GM06990 (cell line): ENCODE measurements at regions not wholly inside any gene's neighbourhood (a gene's known extent, or its start where the extent isn't known, plus 50 kb on each side); places are given as distances from the start of the nearest gene placed in this dataset.

Source experiments
- DNase-seq: peaks from one replicate; pipeline ENCODE4 v3.0.0-alpha.2; 2011; ENCODE audit not compliant: insufficient read length; ENCODE audit errors: extremely low read depth
- H3K27me3 ChIP-seq: replicated peaks from 2 replicates; pipeline ENCODE4 v1.6.0; 2011; ENCODE audit warnings: low read length; ENCODE audit not compliant: control insufficient read depth, insufficient read depth
- H3K36me3 ChIP-seq: 2 replicates; pipeline ENCODE4 v1.5.1; 2011; ENCODE audit warnings: low read length; ENCODE audit not compliant: control insufficient read depth, insufficient read depth
- H3K4me3 ChIP-seq: replicated peaks from 2 replicates; pipeline ENCODE4 v1.5.1; 2011; ENCODE audit warnings: low read depth, mild to moderate bottlenecking, control low read depth, low read length
- TF ChIP-seq, protein P1 (sequence below): IDR thresholded peaks from 2 replicates; pipeline ENCODE4 v1.5.1; 2011; ENCODE audit warnings: low read length, control low read depth, mild to moderate bottlenecking, inconsistent platforms; ENCODE audit not compliant: insufficient read depth, poor library complexity, severe bottlenecking

GRCh38 chr3:150084128-150084527, 113.4 kb upstream of the PFN2 start:
- no peak overlapping the region for H3K4me3 ChIP-seq
- no peak for DNase-seq
- TF ChIP-seq, protein P1, sequence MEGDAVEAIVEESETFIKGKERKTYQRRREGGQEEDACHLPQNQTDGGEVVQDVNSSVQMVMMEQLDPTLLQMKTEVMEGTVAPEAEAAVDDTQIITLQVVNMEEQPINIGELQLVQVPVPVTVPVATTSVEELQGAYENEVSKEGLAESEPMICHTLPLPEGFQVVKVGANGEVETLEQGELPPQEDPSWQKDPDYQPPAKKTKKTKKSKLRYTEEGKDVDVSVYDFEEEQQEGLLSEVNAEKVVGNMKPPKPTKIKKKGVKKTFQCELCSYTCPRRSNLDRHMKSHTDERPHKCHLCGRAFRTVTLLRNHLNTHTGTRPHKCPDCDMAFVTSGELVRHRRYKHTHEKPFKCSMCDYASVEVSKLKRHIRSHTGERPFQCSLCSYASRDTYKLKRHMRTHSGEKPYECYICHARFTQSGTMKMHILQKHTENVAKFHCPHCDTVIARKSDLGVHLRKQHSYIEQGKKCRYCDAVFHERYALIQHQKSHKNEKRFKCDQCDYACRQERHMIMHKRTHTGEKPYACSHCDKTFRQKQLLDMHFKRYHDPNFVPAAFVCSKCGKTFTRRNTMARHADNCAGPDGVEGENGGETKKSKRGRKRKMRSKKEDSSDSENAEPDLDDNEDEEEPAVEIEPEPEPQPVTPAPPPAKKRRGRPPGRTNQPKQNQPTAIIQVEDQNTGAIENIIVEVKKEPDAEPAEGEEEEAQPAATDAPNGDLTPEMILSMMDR: no peak

DNA sequence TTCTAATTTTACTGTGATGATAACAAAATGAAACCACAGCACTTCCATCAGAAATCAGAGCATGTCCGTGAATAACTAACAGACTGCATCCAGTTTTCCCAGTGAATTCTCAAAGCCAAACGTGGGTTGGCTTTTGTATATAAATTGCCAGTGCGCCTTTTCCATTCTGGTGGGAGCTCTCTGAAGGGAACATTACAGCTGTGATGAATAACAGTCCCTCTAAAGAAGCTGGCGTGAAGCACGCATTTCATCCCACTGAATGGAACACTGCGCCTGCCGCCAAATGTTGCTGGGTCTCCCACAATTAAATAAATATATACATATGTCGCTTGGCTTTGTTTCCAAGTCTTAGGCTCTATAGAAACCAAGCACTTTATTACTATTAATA, 113.0 kb upstream of the PFN2 start:
- no peak overlapping the region for H3K4me3 ChIP-seq
- H3K36me3 ChIP-seq: no peaks in the 10 kb centered on the region
- no peak for DNase-seq

More at GRCh38 chr3:150084128-150084527, 113.4 kb upstream of the PFN2 start:
- H3K27me3 ChIP-seq: no peaks in the 10 kb centered on the region
- H3K36me3 ChIP-seq: no peaks in the 10 kb centered on the region

GRCh38 chr3:150082898-150083654, 112.4 kb upstream of the PFN2 start:
- H3K36me3 ChIP-seq: no peaks in the 10 kb centered on the region
- TF ChIP-seq, protein P1: no peak
- H3K4me3 ChIP-seq: no peak overlapping the region
- no peaks in the 10 kb centered on the region for H3K27me3 ChIP-seq
- DNase-seq: no peak

More for the DNA sequence above, 113.0 kb upstream of the PFN2 start:
- no peaks in the 10 kb centered on the region for H3K27me3 ChIP-seq
- TF ChIP-seq, protein P1: no peak

GRCh38 chr3:150081084-150081483, 110.4 kb upstream of the PFN2 start:
- TF ChIP-seq, protein P1: no peak
- Histone ChIP-seq H3K4me3 (no peak overlapping the region), H3K36me3 (no peaks in the 10 kb centered on the region), H3K27me3 (no peaks in the 10 kb centered on the region)
- DNase-seq: no peak

DNA sequence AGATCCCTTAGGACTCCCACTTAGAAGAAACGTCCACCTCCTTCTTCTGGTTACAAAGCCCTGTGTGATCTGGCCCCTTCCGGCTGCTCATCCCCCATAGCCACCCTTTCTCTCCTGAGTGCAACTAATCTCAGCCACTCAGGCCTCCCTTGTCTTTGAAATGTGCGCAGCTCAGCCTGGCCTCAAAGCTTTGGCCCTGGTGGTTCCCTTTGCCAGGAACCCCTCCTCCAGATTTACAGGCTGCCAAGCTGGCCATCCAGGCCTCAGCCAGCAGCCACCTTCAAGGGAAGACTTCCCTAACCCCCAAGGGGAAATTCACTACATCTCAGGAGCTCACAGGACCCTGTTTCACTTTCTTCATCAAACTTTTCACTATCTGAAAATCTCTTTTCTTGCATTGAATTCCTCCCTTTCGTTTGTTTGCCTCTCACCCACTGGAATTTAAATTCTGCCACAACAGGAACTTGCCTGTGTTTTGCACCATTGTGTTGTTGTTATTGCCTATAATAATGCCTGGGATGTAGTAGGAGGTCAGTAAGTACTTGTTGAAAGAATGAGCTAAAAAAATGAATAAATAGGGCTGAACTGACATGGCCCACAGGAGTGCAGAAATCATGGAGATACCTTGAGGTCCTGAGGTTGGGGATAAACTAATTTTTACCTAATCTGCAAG, 109.5 kb upstream of the PFN2 start:
- no peak overlapping the region for H3K4me3 ChIP-seq
- DNase-seq: no peak
- TF ChIP-seq, protein P1: no peak
- H3K36me3 ChIP-seq: no peaks in the 10 kb centered on the region
- H3K27me3 ChIP-seq: no peaks in the 10 kb centered on the region; the same call in 1 of the 2 replicates
